SHP77 treated with DMSO at 0.1 percent for 48 hours (cell line): ENCODE measurements at regions not wholly inside any gene's neighbourhood (a gene's known extent, or its start where the extent isn't known, plus 50 kb on each side); places are given as distances from the start of the nearest gene placed in this dataset.

ENCODE experiments used
- DNase-seq: peaks from one replicate; lab custom pipeline; 2025; lab: John Stamatoyannopoulos, UW

GRCh38 chr6:113495521-113495920 is 361.6 kb upstream of the MARCKS start:
- DNase-seq: no peak

- DNase-seq: no peak
Observed at GRCh38 chr6:113496166-113496565, 361.0 kb upstream of the MARCKS start.

GRCh38 chr6:113500221-113500620 is 356.9 kb upstream of the MARCKS start:
- no peak for DNase-seq

- DNase-seq: no peak
Observed at GRCh38 chr6:113505084-113505699, 352.0 kb upstream of the MARCKS start.

- no peak for DNase-seq
Observed at GRCh38 chr6:113508249-113508648, 348.9 kb upstream of the MARCKS start.

- no peak for DNase-seq
Observed at GRCh38 chr6:113511100-113511499, 346.0 kb upstream of the MARCKS start.

- DNase-seq: no peak
Observed at GRCh38 chr6:113512576-113512975, 344.6 kb upstream of the MARCKS start.

- DNase-seq: no peak
Observed at GRCh38 chr6:113513086-113513485, 344.1 kb upstream of the MARCKS start.

- DNase-seq: no peak
Observed at GRCh38 chr6:113522376-113522775, 334.8 kb upstream of the MARCKS start.

GRCh38 chr6:113524826-113525225 is 332.3 kb upstream of the MARCKS start:
- no peak for DNase-seq

- no peak for DNase-seq
Observed at GRCh38 chr6:113526553-113526952, 330.6 kb upstream of the MARCKS start.

- no peak for DNase-seq
Observed at GRCh38 chr6:113526995-113527394, 330.1 kb upstream of the MARCKS start.

- DNase-seq: no peak
Observed at GRCh38 chr6:113528111-113528510, 329.0 kb upstream of the MARCKS start.

- no peak for DNase-seq
Observed at GRCh38 chr6:113529196-113529595, 327.9 kb upstream of the MARCKS start.

- no peak for DNase-seq
Observed at GRCh38 chr6:113529879-113530278, 327.3 kb upstream of the MARCKS start.

GRCh38 chr6:113530769-113531168 is 326.4 kb upstream of the MARCKS start:
- DNase-seq: no peak

GRCh38 chr6:113539202-113539601 is 317.9 kb upstream of the MARCKS start:
- no peak for DNase-seq

- DNase-seq: no peak
Observed at GRCh38 chr6:113539623-113540022, 317.5 kb upstream of the MARCKS start.

GRCh38 chr6:113540466-113540865 is 316.7 kb upstream of the MARCKS start:
- no peak for DNase-seq

- no peak for DNase-seq
Observed at GRCh38 chr6:113551168-113551567, 306.0 kb upstream of the MARCKS start.

- DNase-seq: no peak
Observed at GRCh38 chr6:113556775-113557174, 300.4 kb upstream of the MARCKS start.

GRCh38 chr6:113558431-113558830 is 298.7 kb upstream of the MARCKS start:
- DNase-seq: no peak

- no peak for DNase-seq
Observed at GRCh38 chr6:113558966-113559365, 298.2 kb upstream of the MARCKS start.

- no peak for DNase-seq
Observed at GRCh38 chr6:113560376-113560775, 296.8 kb upstream of the MARCKS start.

- no peak for DNase-seq
Observed at GRCh38 chr6:113560908-113561307, 296.2 kb upstream of the MARCKS start.
